ACHN (cell line): ENCODE measurements at regions not wholly inside any gene's neighbourhood (a gene's known extent, or its start where the extent isn't known, plus 50 kb on each side); places are given as distances from the start of the nearest gene placed in this dataset.

ENCODE experiments used
- DNase-seq: peaks from one replicate; pipeline ENCODE4 v3.0.0-alpha.2; 2015
- in situ Hi-C: cut with HindIII; loops from 2 replicates; pipeline ENCODE4 v1.10.0; 2017; ENCODE audit warnings: low sequenced_read_pairs, low pct_ligation_motif_present, low pct_unique_long_range_greater_than_20kb

DNA sequence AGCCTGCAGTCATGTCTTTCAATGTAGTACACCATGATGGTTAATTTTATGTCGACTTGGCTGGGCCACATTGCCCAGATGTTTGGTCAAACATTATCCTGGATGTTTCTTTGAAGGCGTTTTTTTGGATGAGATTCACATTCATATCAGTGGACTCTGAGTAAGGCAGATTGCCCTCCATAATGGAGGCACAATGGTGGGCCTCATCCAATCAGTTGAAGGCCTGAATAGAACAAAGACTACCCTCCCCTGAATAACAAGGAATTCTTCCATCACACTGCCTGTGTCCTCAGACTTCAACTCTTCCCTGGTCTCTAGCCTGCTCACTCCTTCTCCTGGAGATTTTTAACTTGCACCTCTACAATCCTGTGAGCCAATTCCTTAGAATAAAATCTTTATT is 83.8 kb upstream of the CHL1 start:
- DNase-seq = no peak
- in situ Hi-C loops = no loop called here

DNA sequence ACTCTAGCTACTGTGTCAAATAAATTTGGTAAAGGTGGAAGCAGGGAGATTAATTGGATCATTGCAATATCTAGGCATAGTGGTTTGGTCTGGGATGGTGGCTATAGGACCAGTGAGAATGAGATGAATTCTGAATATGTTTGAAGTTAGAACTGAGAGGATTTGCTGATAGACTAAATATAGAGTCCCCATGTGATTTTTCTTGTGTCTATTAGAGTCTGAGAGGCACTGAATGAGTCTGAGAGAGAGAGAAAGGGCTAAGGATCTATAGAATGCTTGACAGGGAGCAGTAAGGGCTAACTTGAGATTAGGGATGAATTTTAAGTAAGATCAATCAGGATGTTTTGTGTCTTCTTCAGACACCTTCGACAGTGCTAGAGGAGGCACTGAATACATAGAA is 77.9 kb upstream of the CHL1 start:
- in situ Hi-C loops = no loop called here
- DNase-seq = no peak

- in situ Hi-C loops = no loop called here
- no peak for DNase-seq
Measured at GRCh38 chr3:123341-123740, 73.2 kb upstream of the CHL1 start.

- DNase-seq = no peak
- in situ Hi-C loops = no loop called here
Measured at GRCh38 chr3:124557-125179, 71.9 kb upstream of the CHL1 start.

- in situ Hi-C loops = no loop called here
- DNase-seq = no peak
Measured at GRCh38 chr3:128515-129172, 67.9 kb upstream of the CHL1 start.

- in situ Hi-C loops = no loop called here
- DNase-seq = no peak
Measured at GRCh38 chr3:131151-131888, 65.2 kb upstream of the CHL1 start.

GRCh38 chr3:132378-132777 is 64.2 kb upstream of the CHL1 start:
- in situ Hi-C loops = no loop called here
- no peak for DNase-seq

DNA sequence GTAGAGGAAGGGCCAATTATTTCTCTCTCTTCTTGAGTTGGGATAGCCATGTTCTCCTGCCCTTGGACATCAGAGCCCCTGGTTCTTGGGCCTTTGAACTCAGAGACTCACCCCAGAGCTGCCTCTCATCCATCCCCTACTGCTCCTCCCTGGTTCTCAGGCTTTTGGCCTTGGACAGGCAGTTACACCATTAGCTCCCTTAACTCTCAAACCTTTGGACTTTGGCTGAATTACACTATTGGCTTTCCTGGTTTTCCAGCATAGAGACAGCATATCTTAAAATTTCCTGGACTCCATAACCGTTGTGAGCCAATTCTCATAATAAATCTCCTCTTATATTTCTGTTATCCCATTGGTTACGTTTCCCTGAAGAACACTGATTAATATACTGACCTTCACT is 63.7 kb upstream of the CHL1 start:
- in situ Hi-C loops = no loop called here
- DNase-seq = no peak

GRCh38 chr3:140748-141330 is 55.7 kb upstream of the CHL1 start:
- in situ Hi-C loops = no loop called here
- DNase-seq = no peak
